Hepatic stellate cell (primary cell): ENCODE measurements at regions not wholly inside any gene's neighbourhood (a gene's known extent, or its start where the extent isn't known, plus 50 kb on each side); places are given as distances from the start of the nearest gene placed in this dataset.

Experiments used
- DNase-seq: peaks from one replicate; pipeline ENCODE4 v3.0.0; 2011; ENCODE audit warnings: low spot score

- no peak for DNase-seq
Observed at GRCh38 chr21:21605521-21605920, 607.3 kb downstream of the NCAM2 start.

- DNase-seq, result no peak
Observed at GRCh38 chr21:21606041-21606440, 607.8 kb downstream of the NCAM2 start.

- peak; percentile 1 for DNase-seq
Observed at GRCh38 chr21:21612466-21612865, 614.3 kb downstream of the NCAM2 start.

GRCh38 chr21:21614966-21615365 is 616.8 kb downstream of the NCAM2 start:
- DNase-seq, result no peak

- no peak for DNase-seq
Observed at GRCh38 chr21:21622460-21623234, 624.4 kb downstream of the NCAM2 start.

- DNase-seq, result no peak
Observed at GRCh38 chr21:21624674-21625073, 626.5 kb downstream of the NCAM2 start.

GRCh38 chr21:21631961-21632360 is 633.8 kb downstream of the NCAM2 start:
- no peak for DNase-seq

- DNase-seq, result no peak
Observed at GRCh38 chr21:21632926-21633325, 634.7 kb downstream of the NCAM2 start.

GRCh38 chr21:21661741-21662140 is 663.5 kb downstream of the NCAM2 start:
- no peak for DNase-seq

GRCh38 chr21:21662776-21663175 is 664.6 kb downstream of the NCAM2 start:
- DNase-seq, result no peak

GRCh38 chr21:21664871-21665270 is 666.7 kb downstream of the NCAM2 start:
- no peak for DNase-seq

- DNase-seq, result no peak
Observed at GRCh38 chr21:21666689-21667088, 668.5 kb downstream of the NCAM2 start.

- DNase-seq, result no peak
Observed at GRCh38 chr21:21668198-21668597, 670.0 kb downstream of the NCAM2 start.

- DNase-seq, result no peak
Observed at GRCh38 chr21:21673959-21674358, 675.8 kb downstream of the NCAM2 start.

- DNase-seq, result no peak
Observed at GRCh38 chr21:21675601-21676000, 677.4 kb downstream of the NCAM2 start.

- DNase-seq, result no peak
Observed at GRCh38 chr21:21682172-21682571, 684.0 kb downstream of the NCAM2 start.

GRCh38 chr21:21688889-21689288 is 690.7 kb downstream of the NCAM2 start:
- DNase-seq, result no peak

GRCh38 chr21:21690068-21690665 is 692.0 kb downstream of the NCAM2 start:
- no peak for DNase-seq

GRCh38 chr21:21712748-21713520 is 714.7 kb downstream of the NCAM2 start:
- no peak for DNase-seq

GRCh38 chr21:21713651-21714180 is 715.5 kb downstream of the NCAM2 start:
- DNase-seq, result no peak

- no peak for DNase-seq
Observed at GRCh38 chr21:21714426-21714825, 716.2 kb downstream of the NCAM2 start.

GRCh38 chr21:21715266-21715969 is 717.2 kb downstream of the NCAM2 start:
- DNase-seq, result no peak
